ENCODE measurements at regions not wholly inside any gene's neighbourhood (a gene's known extent, or its start where the extent isn't known, plus 50 kb on each side); places are given as distances from the start of the nearest gene placed in this dataset.

DNA sequence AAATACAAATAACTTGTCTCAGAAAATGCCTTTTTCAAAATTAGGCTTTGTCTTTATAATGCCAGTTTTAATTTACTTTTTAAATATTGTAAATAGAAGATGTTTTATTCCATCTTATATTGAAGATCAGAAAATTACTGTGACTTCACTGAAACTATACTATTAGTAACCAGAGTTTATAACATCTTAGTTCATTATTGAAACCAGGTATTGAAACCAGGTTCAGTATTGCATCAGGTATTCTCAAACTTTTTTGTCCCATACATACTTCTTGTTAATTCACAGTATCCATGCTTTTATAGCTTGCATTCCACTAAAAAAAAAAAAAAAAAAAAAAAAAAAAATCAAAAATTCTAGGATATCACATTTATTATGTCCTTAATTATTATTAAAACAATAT is 227.5 kb downstream of the GXYLT1 start:
- H3K27me3 Mint-ChIP-seq, result peaks cover 22% of the 10 kb centered on the region

DNA sequence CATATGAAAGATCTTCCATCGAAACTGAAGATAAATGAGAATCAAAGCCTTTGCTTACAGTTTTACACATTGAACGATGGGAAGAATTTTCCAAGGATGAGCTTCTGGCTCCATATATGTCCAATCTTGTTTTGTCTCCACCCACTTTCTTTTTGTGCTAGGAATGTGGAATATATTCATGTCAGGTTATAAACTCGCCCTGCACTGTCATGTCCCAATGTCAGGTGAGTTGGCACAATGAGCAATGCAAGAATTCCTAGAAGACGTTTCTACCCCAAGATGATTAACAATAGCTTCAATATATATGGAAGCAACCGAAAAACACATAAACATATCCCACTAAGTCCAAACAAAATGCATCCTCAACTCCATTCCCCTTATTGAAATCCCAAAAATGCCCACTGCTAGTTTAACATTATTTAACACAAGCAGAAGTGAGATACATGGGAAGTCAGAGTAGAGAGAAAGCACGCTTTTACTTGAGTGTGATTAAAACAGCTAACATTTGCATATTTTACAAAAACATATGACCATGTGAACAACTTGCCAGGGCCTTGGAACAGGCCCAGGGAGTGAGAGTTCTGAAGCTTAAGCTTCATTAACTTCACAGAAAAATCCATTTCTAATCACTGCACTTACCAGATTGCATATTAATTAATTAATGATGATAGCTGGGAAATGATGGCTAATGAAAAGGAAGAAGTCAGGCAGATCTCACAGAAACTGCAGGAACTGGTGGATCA is 233.9 kb downstream of the GXYLT1 start:
- H3K4me1 Mint-ChIP-seq, result peaks cover 2% of the 10 kb centered on the region
- no peaks in the 10 kb centered on the region for H3K36me3 Mint-ChIP-seq (ENCODE audit: low read depth)
- DNase-seq (no peak), ATAC-seq (no peak)
- H3K4me3 Mint-ChIP-seq, result no peak overlapping the region
- no peaks in the 10 kb centered on the region for H3K9me3 ChIP-seq (ENCODE audit: control insufficient read depth, low read length, poor library complexity, severe bottlenecking)
- H3K27ac Mint-ChIP-seq, result no peak overlapping the region
- peaks cover 10% of the 10 kb centered on the region for H3K27me3 Mint-ChIP-seq

More for the DNA sequence above, 227.5 kb downstream of the GXYLT1 start:
- no peak for ATAC-seq
- Mint-ChIP-seq H3K4me1 (no peaks in the 10 kb centered on the region), H3K36me3 (ENCODE audit: low read depth) (no peaks in the 10 kb centered on the region), H3K27ac (no peak overlapping the region), H3K4me3 (no peak overlapping the region)
- H3K9me3 ChIP-seq (ENCODE audit: control insufficient read depth, low read length, poor library complexity, severe bottlenecking), result no peaks in the 10 kb centered on the region
- DNase-seq, result no peak

DNA sequence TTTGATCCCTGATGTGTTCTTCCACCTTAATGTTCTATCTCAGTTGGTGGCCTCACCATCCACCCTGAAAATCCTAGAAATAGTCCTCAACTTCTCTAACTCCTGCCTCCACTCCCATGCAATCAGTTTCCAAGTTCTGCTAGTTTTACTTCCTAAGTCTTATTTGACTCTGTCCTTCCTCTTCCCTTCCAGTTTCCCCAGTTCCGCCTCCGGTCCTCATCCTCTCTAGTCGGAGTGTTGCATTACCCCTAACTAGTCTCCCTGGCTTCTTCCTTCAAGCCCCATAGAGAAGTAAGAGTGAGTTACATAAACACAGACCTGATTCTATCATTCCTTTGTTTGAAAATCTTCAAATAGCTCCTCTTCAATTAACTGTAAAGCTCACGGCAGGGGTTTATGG is 236.5 kb downstream of the GXYLT1 start:
- Mint-ChIP-seq H3K4me3 (no peak overlapping the region), H3K27ac (no peak overlapping the region), H3K4me1 (peaks cover 2% of the 10 kb centered on the region), H3K27me3 (peaks cover 10% of the 10 kb centered on the region), H3K36me3 (ENCODE audit: low read depth) (no peaks in the 10 kb centered on the region)
- ATAC-seq (no peak), DNase-seq (no peak)
- H3K9me3 ChIP-seq (ENCODE audit: control insufficient read depth, low read length, poor library complexity, severe bottlenecking), result no peaks in the 10 kb centered on the region

GRCh38 chr12:41907550-41907949 is 237.1 kb downstream of the GXYLT1 start:
- Mint-ChIP-seq H3K4me1 (peaks cover 2% of the 10 kb centered on the region), H3K4me3 (no peak overlapping the region), H3K27ac (no peak overlapping the region), H3K36me3 (ENCODE audit: low read depth) (no peaks in the 10 kb centered on the region), H3K27me3 (peaks cover 10% of the 10 kb centered on the region)
- DNase-seq (no peak), ATAC-seq (no peak)
- H3K9me3 ChIP-seq (ENCODE audit: control insufficient read depth, low read length, poor library complexity, severe bottlenecking), result no peaks in the 10 kb centered on the region

DNA sequence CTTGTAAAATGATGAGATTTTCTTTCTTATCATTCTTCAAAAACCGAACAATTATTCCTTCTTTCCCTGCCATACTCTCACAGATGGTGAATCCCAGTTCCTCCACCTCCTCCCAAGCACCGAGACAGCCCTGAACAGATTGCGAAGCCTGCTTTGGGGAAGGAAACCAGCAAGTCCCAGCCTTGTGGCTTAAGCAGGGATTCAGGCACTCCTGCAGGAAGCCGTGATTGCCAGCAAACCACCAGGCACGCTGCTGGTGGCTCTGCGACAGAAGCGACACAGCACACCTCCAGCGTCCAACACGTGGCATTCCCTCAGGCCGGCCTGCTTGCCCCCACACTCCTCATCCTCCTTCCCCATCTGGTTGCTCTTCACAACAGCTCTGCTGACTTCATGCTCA is 237.7 kb downstream of the GXYLT1 start:
- no peaks in the 10 kb centered on the region for H3K9me3 ChIP-seq (ENCODE audit: control insufficient read depth, low read length, poor library complexity, severe bottlenecking)
- DNase-seq, result no peak
- peaks cover 10% of the 10 kb centered on the region for H3K27me3 Mint-ChIP-seq
- no peak for ATAC-seq
- H3K27ac Mint-ChIP-seq, result no peak overlapping the region
- H3K4me1 Mint-ChIP-seq, result peaks cover 2% of the 10 kb centered on the region
- H3K4me3 Mint-ChIP-seq, result no peak overlapping the region
- H3K36me3 Mint-ChIP-seq (ENCODE audit: low read depth), result no peaks in the 10 kb centered on the region

GRCh38 chr12:41905759-41906297 is 238.8 kb downstream of the GXYLT1 start:
- H3K4me1 Mint-ChIP-seq, result peaks cover 2% of the 10 kb centered on the region
- no peak overlapping the region for H3K4me3 Mint-ChIP-seq
- H3K27me3 Mint-ChIP-seq, result peaks cover 4% of the 10 kb centered on the region
- H3K36me3 Mint-ChIP-seq (ENCODE audit: low read depth), result no peaks in the 10 kb centered on the region
- no peak for DNase-seq
- no peak for ATAC-seq
- no peak overlapping the region for H3K27ac Mint-ChIP-seq
- no peaks in the 10 kb centered on the region for H3K9me3 ChIP-seq (ENCODE audit: control insufficient read depth, low read length, poor library complexity, severe bottlenecking)

DNA sequence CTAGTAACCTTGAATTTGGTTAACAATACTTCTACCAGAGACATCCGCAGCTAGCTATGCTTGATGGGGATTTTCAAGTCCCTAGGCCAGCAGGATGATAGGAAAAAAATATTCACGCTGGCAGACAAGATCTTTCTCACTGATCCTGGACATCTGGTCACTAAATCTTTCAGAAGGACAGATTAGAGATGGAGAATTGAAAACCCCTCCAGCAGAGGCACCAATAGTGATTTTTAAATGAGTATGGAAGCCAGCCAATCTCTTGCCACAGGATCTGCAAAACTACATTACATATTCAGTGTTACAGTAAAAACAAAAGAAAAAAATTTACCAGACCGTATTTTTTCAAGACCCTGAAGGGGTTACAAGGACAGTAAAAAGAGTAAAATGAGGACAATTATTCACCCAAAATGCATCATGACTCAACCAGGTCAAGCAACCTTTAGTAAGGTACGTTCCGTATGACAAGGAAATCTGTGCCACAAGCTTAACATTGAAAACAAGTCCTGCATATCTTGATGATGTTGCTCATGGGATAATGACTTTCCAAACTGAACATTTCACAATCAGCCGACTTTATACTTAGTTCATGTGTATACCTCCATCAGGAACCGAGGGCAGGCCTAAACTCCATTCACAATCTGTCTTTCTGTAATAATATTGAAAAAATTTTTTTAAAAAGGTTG is 239.5 kb downstream of the GXYLT1 start:
- Mint-ChIP-seq H3K27me3 (no peaks in the 10 kb centered on the region), H3K27ac (no peak overlapping the region), H3K4me3 (no peak overlapping the region), H3K36me3 (ENCODE audit: low read depth) (no peaks in the 10 kb centered on the region), H3K4me1 (peaks cover 2% of the 10 kb centered on the region)
- H3K9me3 ChIP-seq (ENCODE audit: control insufficient read depth, low read length, poor library complexity, severe bottlenecking), result no peaks in the 10 kb centered on the region
- ATAC-seq, result no peak
- no peak for DNase-seq

GRCh38 chr12:41904041-41904440 is 240.6 kb downstream of the GXYLT1 start:
- no peak overlapping the region for H3K27ac Mint-ChIP-seq
- no peak overlapping the region for H3K4me3 Mint-ChIP-seq
- H3K36me3 Mint-ChIP-seq (ENCODE audit: low read depth), result no peaks in the 10 kb centered on the region
- no peak for ATAC-seq
- peaks cover 2% of the 10 kb centered on the region for H3K4me1 Mint-ChIP-seq
- H3K9me3 ChIP-seq (ENCODE audit: control insufficient read depth, low read length, poor library complexity, severe bottlenecking), result no peaks in the 10 kb centered on the region
- DNase-seq, result no peak
- no peaks in the 10 kb centered on the region for H3K27me3 Mint-ChIP-seq

DNA sequence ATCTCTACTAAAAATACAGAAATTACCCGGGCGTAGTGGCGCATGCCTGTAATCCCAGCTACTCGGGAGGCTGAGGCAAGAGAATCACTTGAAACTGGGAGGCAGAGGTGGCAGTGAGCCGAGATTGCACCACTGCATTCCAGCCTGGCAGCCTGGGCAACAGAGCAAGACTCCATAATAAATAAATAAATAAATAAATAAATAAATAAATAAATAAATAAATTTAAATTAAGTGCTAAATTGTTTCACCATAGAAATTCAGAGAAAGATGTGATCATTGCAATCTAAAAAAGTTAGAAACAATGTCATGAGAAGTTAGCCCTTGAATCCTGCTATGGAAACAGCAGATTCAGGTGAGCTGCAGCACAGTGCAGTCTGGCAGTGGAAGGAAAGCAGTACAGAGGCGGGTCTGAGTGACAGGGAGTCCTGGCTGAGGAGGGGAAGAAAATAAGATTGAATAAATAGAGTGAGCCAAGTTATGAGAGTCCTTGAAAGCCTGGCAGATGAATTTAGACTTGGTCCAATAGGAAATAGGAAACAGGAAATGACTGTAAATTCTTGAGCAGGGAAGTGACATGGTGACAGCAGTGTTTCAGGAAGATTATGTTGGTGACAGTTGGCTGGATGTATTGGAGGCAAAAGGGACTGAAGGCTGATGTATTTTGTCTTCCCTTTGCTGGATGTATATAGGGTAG is 241.5 kb downstream of the GXYLT1 start:
- Mint-ChIP-seq H3K4me3 (no peak overlapping the region), H3K27me3 (no peaks in the 10 kb centered on the region), H3K27ac (no peak overlapping the region), H3K4me1 (peaks cover 2% of the 10 kb centered on the region), H3K36me3 (ENCODE audit: low read depth) (no peaks in the 10 kb centered on the region)
- H3K9me3 ChIP-seq (ENCODE audit: control insufficient read depth, low read length, poor library complexity, severe bottlenecking), result no peaks in the 10 kb centered on the region
- DNase-seq (no peak), ATAC-seq (no peak)

DNA sequence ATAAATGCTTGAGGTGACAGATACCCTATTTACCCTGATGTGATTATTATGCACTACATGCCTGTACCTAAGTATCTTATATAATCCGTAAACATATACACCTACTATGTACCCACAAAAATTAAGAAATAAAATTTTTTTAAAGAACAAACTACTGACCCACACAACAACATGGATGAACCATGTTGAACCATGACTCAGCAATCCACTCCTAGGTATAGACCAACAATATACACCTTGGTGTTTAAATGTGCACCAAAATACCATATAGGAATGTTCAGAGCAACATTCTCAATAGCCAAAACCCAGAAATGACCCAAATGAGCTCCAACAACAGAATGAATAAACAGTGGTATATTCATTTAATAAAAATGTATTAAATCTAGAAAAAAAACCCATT is 245.1 kb downstream of the GXYLT1 start:
- no peaks in the 10 kb centered on the region for H3K9me3 ChIP-seq (ENCODE audit: control insufficient read depth, low read length, poor library complexity, severe bottlenecking)
- H3K27ac Mint-ChIP-seq, result no peak overlapping the region
- H3K4me3 Mint-ChIP-seq, result no peak overlapping the region
- no peak for ATAC-seq
- DNase-seq, result no peak
- no peaks in the 10 kb centered on the region for H3K27me3 Mint-ChIP-seq
- no peaks in the 10 kb centered on the region for H3K36me3 Mint-ChIP-seq (ENCODE audit: low read depth)
- no peaks in the 10 kb centered on the region for H3K4me1 Mint-ChIP-seq

- Mint-ChIP-seq H3K27me3 (peaks cover 9% of the 10 kb centered on the region), H3K4me1 (no peaks in the 10 kb centered on the region), H3K4me3 (no peak overlapping the region), H3K27ac (no peak overlapping the region), H3K36me3 (ENCODE audit: low read depth) (no peaks in the 10 kb centered on the region)
- ATAC-seq (no peak), DNase-seq (no peak)
- no peaks in the 10 kb centered on the region for H3K9me3 ChIP-seq (ENCODE audit: control insufficient read depth, low read length, poor library complexity, severe bottlenecking)
Observed at GRCh38 chr12:41897593-41897992, 247.1 kb downstream of the GXYLT1 start.

- DNase-seq (no peak), ATAC-seq (no peak)
- Mint-ChIP-seq H3K4me3 (no peak overlapping the region), H3K27me3 (peaks cover 9% of the 10 kb centered on the region), H3K36me3 (ENCODE audit: low read depth) (no peaks in the 10 kb centered on the region), H3K27ac (no peak overlapping the region), H3K4me1 (no peaks in the 10 kb centered on the region)
- no peaks in the 10 kb centered on the region for H3K9me3 ChIP-seq (ENCODE audit: control insufficient read depth, low read length, poor library complexity, severe bottlenecking)
Observed at GRCh38 chr12:41893491-41893890, 251.2 kb downstream of the GXYLT1 start.

DNA sequence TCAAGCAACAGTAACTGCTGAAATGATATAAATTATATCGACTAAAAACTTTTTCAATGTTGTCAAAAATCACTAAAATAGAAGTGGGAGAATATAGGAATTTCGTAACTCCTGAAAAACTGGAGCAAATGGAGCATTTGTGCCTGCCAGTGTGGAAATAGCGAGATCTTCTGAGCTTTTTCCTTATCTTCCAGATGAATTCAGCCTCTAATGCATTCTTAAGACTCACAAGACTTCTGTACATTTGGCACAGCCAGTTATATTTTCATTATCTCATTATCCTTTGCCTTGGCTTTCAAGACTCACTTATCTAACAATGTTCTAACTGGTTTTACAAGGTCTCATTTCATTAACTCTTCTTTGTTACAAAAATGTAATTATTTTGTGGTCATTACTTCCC is 252.4 kb downstream of the GXYLT1 start:
- H3K27ac Mint-ChIP-seq, result no peak overlapping the region
- H3K4me1 Mint-ChIP-seq, result no peaks in the 10 kb centered on the region
- ATAC-seq (no peak), DNase-seq (no peak)
- peaks cover 9% of the 10 kb centered on the region for H3K27me3 Mint-ChIP-seq
- no peaks in the 10 kb centered on the region for H3K9me3 ChIP-seq (ENCODE audit: control insufficient read depth, low read length, poor library complexity, severe bottlenecking)
- no peaks in the 10 kb centered on the region for H3K36me3 Mint-ChIP-seq (ENCODE audit: low read depth)
- no peak overlapping the region for H3K4me3 Mint-ChIP-seq
